ENCODE measurements at regions not wholly inside any gene's neighbourhood (a gene's known extent, or its start where the extent isn't known, plus 50 kb on each side); places are given as distances from the start of the nearest gene placed in this dataset.

DNA sequence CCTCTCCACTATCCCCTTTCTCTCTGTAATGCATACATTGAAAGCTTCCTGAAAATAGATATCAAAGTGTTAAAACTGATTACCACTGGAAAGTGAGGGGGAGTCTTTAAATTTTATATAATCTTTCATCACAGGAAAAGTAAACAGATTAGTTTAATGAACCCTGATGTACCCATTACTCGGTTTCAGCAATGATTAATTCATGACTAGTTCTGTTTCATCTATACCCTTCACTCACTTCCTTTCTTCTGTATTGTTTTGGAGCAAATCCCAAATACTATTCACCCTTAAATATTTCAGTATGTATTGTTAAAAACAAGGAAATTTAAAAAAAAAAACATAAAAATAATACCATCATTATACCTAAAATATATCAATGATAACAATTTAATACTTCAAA is 67.3 kb upstream of the TMCC3 start:
- no peak overlapping the region for H3K4me3 ChIP-seq (ENCODE audit: low read depth, low read length)
- no peak for FAIRE-seq
- DNase-seq (ENCODE audit: low read depth): peak; percentile 73
- no peaks in the 10 kb centered on the region for H3K27me3 ChIP-seq (ENCODE audit: control insufficient read depth, insufficient read depth, low read length)
- TF ChIP-seq CTCF (IDR thresholded peaks at IDR 0.05; ENCODE audit: insufficient read depth, low read length, severe bottlenecking): no peak
- no peaks in the 10 kb centered on the region for H3K36me3 ChIP-seq (ENCODE audit: control insufficient read depth, insufficient read depth, low read length)

- no peak for FAIRE-seq
Measured at GRCh38 chr12:94717108-94717507, 66.8 kb upstream of the TMCC3 start.

DNA sequence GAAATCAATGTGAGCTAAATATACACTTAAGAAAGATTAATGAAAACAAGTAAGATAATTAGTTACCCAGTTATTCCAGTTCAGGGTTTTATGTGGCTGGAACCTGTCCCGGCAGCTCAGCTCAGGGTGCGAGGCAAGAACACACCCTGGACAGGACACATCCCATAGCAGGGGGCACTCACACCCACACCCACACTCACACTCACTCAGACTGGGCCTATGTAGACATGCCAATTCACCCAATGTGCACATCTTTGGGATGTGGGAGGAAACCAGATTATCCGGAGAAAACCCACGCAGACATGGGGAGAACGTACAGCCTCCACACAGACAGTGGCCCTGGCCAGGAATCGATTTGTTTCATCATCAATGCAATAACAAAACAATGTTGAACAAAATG is 66.0 kb upstream of the TMCC3 start:
- DNase-seq (ENCODE audit: low read depth): no peak
- Histone ChIP-seq H3K36me3 (ENCODE audit: control insufficient read depth, insufficient read depth, low read length) (no peaks in the 10 kb centered on the region), H3K4me3 (ENCODE audit: low read depth, low read length) (no peak overlapping the region), H3K27me3 (ENCODE audit: control insufficient read depth, insufficient read depth, low read length) (no peaks in the 10 kb centered on the region)
- no peak for TF ChIP-seq CTCF (IDR thresholded peaks at IDR 0.05; ENCODE audit: insufficient read depth, low read length, severe bottlenecking)
- FAIRE-seq: no peak

More at GRCh38 chr12:94717108-94717507, 66.8 kb upstream of the TMCC3 start:
- DNase-seq (ENCODE audit: low read depth): no peak
- Histone ChIP-seq H3K4me3 (ENCODE audit: low read depth, low read length) (no peak overlapping the region), H3K36me3 (ENCODE audit: control insufficient read depth, insufficient read depth, low read length) (no peaks in the 10 kb centered on the region), H3K27me3 (ENCODE audit: control insufficient read depth, insufficient read depth, low read length) (no peaks in the 10 kb centered on the region)
- TF ChIP-seq CTCF (IDR thresholded peaks at IDR 0.05; ENCODE audit: insufficient read depth, low read length, severe bottlenecking): no peak

- no peaks in the 10 kb centered on the region for H3K27me3 ChIP-seq (ENCODE audit: control insufficient read depth, insufficient read depth, low read length)
- peak; percentile 75 for FAIRE-seq
- TF ChIP-seq CTCF (IDR thresholded peaks at IDR 0.05; ENCODE audit: insufficient read depth, low read length, severe bottlenecking): no peak
- no peak overlapping the region for H3K4me3 ChIP-seq (ENCODE audit: low read depth, low read length)
- no peaks in the 10 kb centered on the region for H3K36me3 ChIP-seq (ENCODE audit: control insufficient read depth, insufficient read depth, low read length)
- peak; percentile 94 for DNase-seq (ENCODE audit: low read depth)
Measured at GRCh38 chr12:94714378-94715114, 64.2 kb upstream of the TMCC3 start.

GRCh38 chr12:94712815-94713515 is 62.6 kb upstream of the TMCC3 start:
- Histone ChIP-seq H3K4me3 (ENCODE audit: low read depth, low read length) (no peak overlapping the region), H3K36me3 (ENCODE audit: control insufficient read depth, insufficient read depth, low read length) (no peaks in the 10 kb centered on the region), H3K27me3 (ENCODE audit: control insufficient read depth, insufficient read depth, low read length) (no peaks in the 10 kb centered on the region)
- no peak for TF ChIP-seq CTCF (IDR thresholded peaks at IDR 0.05; ENCODE audit: insufficient read depth, low read length, severe bottlenecking)
- DNase-seq (ENCODE audit: low read depth): no peak
- FAIRE-seq: peak; percentile 28

All from bronchial epithelial cell (primary cell).